ENCODE measurements at regions not wholly inside any gene's neighbourhood (a gene's known extent, or its start where the extent isn't known, plus 50 kb on each side); places are given as distances from the start of the nearest gene placed in this dataset.
A peak's percentile ranks its signal among the peaks of the same experiment; 100 is the strongest.

GRCh38 chr18:38557006-38557405, 991.4 kb upstream of the CELF4 start:
- TF ChIP-seq CTCF (conservative IDR thresholded peaks at IDR 0.05): no peak
- no peak overlapping the region for H3K9ac ChIP-seq (ENCODE audit: extremely low read depth, low read length, poor library complexity, severe bottlenecking)
- H3K4me1 ChIP-seq (ENCODE audit: control insufficient read depth, insufficient read depth, low read length): peaks cover 10% of the 10 kb centered on the region
- Mint-ChIP-seq H3K4me3 (no peak overlapping the region), H3K4me1 (peaks cover 24% of the 10 kb centered on the region), H3K36me3 (ENCODE audit: low read depth) (no peaks in the 10 kb centered on the region), H3K9me3 (no peaks in the 10 kb centered on the region), H3K27me3 (ENCODE audit: insufficient read depth) (peaks cover 18% of the 10 kb centered on the region), H3K27ac (no peak overlapping the region)
- no peak overlapping the region for H3K27ac ChIP-seq (ENCODE audit: low read depth, low read length)
- no peaks in the 10 kb centered on the region for H3K36me3 ChIP-seq (ENCODE audit: control insufficient read depth, insufficient read depth, low read length)
- no peak for DNase-seq
- H3K9me3 ChIP-seq (ENCODE audit: control insufficient read depth, low read length): no peaks in the 10 kb centered on the region
- no peak overlapping the region for H3K4me3 ChIP-seq (ENCODE audit: low read length)
- H3K27me3 ChIP-seq (ENCODE audit: control insufficient read depth, insufficient read depth, low read length, poor library complexity, severe bottlenecking): peaks cover 2% of the 10 kb centered on the region
- 71 to 87% methylated on average over 1 to 5 of the region's 5 CpGs for WGBS, 2 experiments (ENCODE audit: insufficient coverage in 1 of 2, insufficient read length in 1 of 2)

DNA sequence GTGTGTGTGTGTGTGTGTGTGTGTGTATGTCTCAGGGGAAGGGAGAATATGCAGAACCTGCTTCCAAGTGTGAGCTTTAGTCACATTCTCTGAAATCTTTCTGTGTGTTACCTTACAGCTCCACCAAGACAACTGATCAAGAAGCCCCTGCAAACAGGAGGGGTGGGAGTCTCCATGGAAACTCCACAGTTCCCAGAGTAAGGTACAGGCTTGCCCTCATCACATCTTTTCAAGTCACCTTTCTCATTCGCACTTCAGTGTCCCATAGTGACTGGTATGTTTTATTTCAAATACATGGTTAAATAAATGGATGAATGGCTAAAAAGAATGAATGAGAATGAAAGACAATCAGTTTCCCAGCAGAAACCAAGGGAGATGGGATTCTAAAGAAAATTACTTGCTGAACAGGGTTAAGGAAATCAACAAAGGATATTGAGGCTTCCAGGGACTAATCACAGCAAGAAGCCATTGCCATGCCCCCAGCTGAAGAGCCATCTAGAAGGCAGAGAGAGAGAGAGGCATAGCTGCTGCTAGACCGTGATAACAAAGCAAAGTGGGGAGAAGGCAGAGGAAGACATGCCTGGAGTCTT, 987.2 kb upstream of the CELF4 start:
- H3K9me3 Mint-ChIP-seq: no peaks in the 10 kb centered on the region
- Histone ChIP-seq H3K27ac (ENCODE audit: low read depth, low read length) (peak overlapping the region; percentile 47), H3K9me3 (ENCODE audit: control insufficient read depth, low read length) (no peaks in the 10 kb centered on the region), H3K27me3 (ENCODE audit: control insufficient read depth, insufficient read depth, low read length, poor library complexity, severe bottlenecking) (peaks cover 27% of the 10 kb centered on the region), H3K36me3 (ENCODE audit: control insufficient read depth, insufficient read depth, low read length) (no peaks in the 10 kb centered on the region), H3K4me1 (ENCODE audit: control insufficient read depth, insufficient read depth, low read length) (peaks cover 16% of the 10 kb centered on the region), H3K4me3 (ENCODE audit: low read length) (no peak overlapping the region), H3K9ac (ENCODE audit: extremely low read depth, low read length, poor library complexity, severe bottlenecking) (no peak overlapping the region)
- DNase-seq: no peak
- WGBS, 2 experiments (ENCODE audit: insufficient coverage in 1 of 2, insufficient read length in 1 of 2): 57% methylated on average over 2 of the region's 2 CpGs; no CpG with 5 or more reads in 1 of the 2 experiments
- peaks cover 29% of the 10 kb centered on the region for H3K4me1 Mint-ChIP-seq
- H3K27me3 Mint-ChIP-seq (ENCODE audit: insufficient read depth): peaks cover 36% of the 10 kb centered on the region
- no peak overlapping the region for H3K27ac Mint-ChIP-seq
- H3K4me3 Mint-ChIP-seq: no peak overlapping the region
- TF ChIP-seq CTCF (conservative IDR thresholded peaks at IDR 0.05): no peak
- no peaks in the 10 kb centered on the region for H3K36me3 Mint-ChIP-seq (ENCODE audit: low read depth)

DNA sequence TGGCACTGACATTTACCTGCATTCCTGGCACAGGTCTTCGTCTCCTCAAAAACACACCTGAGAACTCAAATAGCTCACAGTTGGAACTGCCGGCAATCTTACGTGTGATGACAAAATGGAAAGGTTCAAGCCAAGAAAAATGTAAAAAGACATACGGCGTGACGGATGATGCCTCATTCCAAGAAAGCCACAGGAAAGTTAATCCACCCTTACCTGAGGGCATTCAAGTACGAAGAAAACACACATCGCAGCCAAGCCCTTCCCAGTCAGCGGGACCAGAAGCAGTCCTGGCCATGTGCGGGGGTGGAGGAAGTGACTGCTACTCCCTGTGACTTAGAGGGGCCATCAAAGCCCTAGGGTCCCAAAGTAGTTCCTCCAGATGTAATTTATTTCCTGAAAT, 986.3 kb upstream of the CELF4 start:
- H3K27ac Mint-ChIP-seq: no peak overlapping the region
- peaks cover 29% of the 10 kb centered on the region for H3K4me1 Mint-ChIP-seq
- H3K4me3 Mint-ChIP-seq: no peak overlapping the region
- WGBS, 2 experiments (ENCODE audit: insufficient coverage in 1 of 2, insufficient read length in 1 of 2): 95 to 97% methylated on average over 10 of the region's 10 CpGs
- Histone ChIP-seq H3K36me3 (ENCODE audit: control insufficient read depth, insufficient read depth, low read length) (no peaks in the 10 kb centered on the region), H3K4me3 (ENCODE audit: low read length) (no peak overlapping the region), H3K4me1 (ENCODE audit: control insufficient read depth, insufficient read depth, low read length) (peaks cover 22% of the 10 kb centered on the region), H3K9me3 (ENCODE audit: control insufficient read depth, low read length) (no peaks in the 10 kb centered on the region), H3K9ac (ENCODE audit: extremely low read depth, low read length, poor library complexity, severe bottlenecking) (no peak overlapping the region), H3K27ac (ENCODE audit: low read depth, low read length) (no peak overlapping the region), H3K27me3 (ENCODE audit: control insufficient read depth, insufficient read depth, low read length, poor library complexity, severe bottlenecking) (peaks cover 32% of the 10 kb centered on the region)
- DNase-seq: no peak
- no peaks in the 10 kb centered on the region for H3K9me3 Mint-ChIP-seq
- no peaks in the 10 kb centered on the region for H3K36me3 Mint-ChIP-seq (ENCODE audit: low read depth)
- no peak for TF ChIP-seq CTCF (conservative IDR thresholded peaks at IDR 0.05)
- peaks cover 42% of the 10 kb centered on the region for H3K27me3 Mint-ChIP-seq (ENCODE audit: insufficient read depth)

Data from endodermal cell (in vitro differentiated cells).